Hepatocyte (in vitro differentiated cells): ENCODE measurements at regions not wholly inside any gene's neighbourhood (a gene's known extent, or its start where the extent isn't known, plus 50 kb on each side); places are given as distances from the start of the nearest gene placed in this dataset.
"Not testable (repeated sequence)": the region's sequence is repeated elsewhere in the genome, so short reads cannot be mapped to it uniquely, and the experiment has no call there.

Experiments used
- DNase-seq: peaks from one replicate; pipeline ENCODE4 v3.0.0-alpha.2; 2016; ENCODE audit warnings: low spot score
- H2AFZ ChIP-seq: fragments of 200-600 bp; sonication (generic); 2 replicates; pipeline ENCODE4 v1.6.0; 2016; ENCODE audit warnings: antibody characterized with exemption, mild to moderate bottlenecking
- H3K27ac ChIP-seq: fragments of 200-600 bp; sonication (generic); 2 replicates; pipeline ENCODE4 v1.5.1; 2016; ENCODE audit warnings: mild to moderate bottlenecking
- H3K27me3 ChIP-seq: fragments of 200-600 bp; sonication (generic); 2 replicates; pipeline ENCODE4 v1.6.1; 2016
- H3K36me3 ChIP-seq: fragments of 200-600 bp; sonication (generic); replicated peaks from 2 replicates; pipeline ENCODE4 v1.5.1; 2016; ENCODE audit warnings: low read depth; ENCODE audit not compliant: insufficient read depth
- H3K4me1 ChIP-seq: fragments of 200-600 bp; sonication (generic); 2 replicates; pipeline ENCODE4 v1.5.1; 2016; ENCODE audit warnings: mild to moderate bottlenecking, moderate library complexity; ENCODE audit not compliant: insufficient read depth
- H3K4me2 ChIP-seq: fragments of 200-600 bp; sonication (generic); 2 replicates; pipeline ENCODE4 v1.6.0; 2016
- H3K4me3 ChIP-seq: fragments of 200-600 bp; sonication (generic); 2 replicates; pipeline ENCODE4 v1.5.1; 2016; ENCODE audit warnings: mild to moderate bottlenecking
- H3K79me2 ChIP-seq: fragments of 200-600 bp; sonication (generic); 2 replicates; pipeline ENCODE4 v1.6.0; 2017; ENCODE audit warnings: mild to moderate bottlenecking
- H3K9me2 ChIP-seq: fragments of 200-600 bp; sonication (generic); replicated peaks from 2 replicates; pipeline ENCODE4 v1.6.0; 2017; ENCODE audit warnings: mild to moderate bottlenecking; ENCODE audit not compliant: insufficient read depth
- H3K9me3 ChIP-seq: fragments of 200-600 bp; sonication (generic); 2 replicates; pipeline ENCODE4 v1.5.1; 2016; ENCODE audit warnings: low read depth, mild to moderate bottlenecking
- H4K20me1 ChIP-seq: fragments of 200-600 bp; sonication (generic); 2 replicates; pipeline ENCODE4 v1.6.0; 2016; ENCODE audit warnings: mild to moderate bottlenecking; ENCODE audit not compliant: insufficient read depth, poor library complexity, severe bottlenecking
- EZH2 ChIP-seq: fragments of 200-600 bp; sonication (generic); IDR thresholded peaks from 2 replicates; pipeline ENCODE4 v1.6.1; 2016; ENCODE audit warnings: antibody characterized with exemption, mild to moderate bottlenecking, borderline replicate concordance
- EZH2phosphoT487 ChIP-seq: fragments of 200-600 bp; sonication (generic); IDR thresholded peaks from one replicate; pipeline ENCODE4 v1.6.1; 2018; ENCODE audit warnings: antibody characterized with exemption, mild to moderate bottlenecking, low read depth, moderate library complexity; ENCODE audit not compliant: unreplicated experiment, severe bottlenecking
- WGBS: methylation state at CpG from one replicate; pipeline ENCODE4 v1.1.6; 2016; ENCODE audit warnings: low lambda C conversion rate; ENCODE audit errors: missing lambda C conversion rate; 5-methylcytosine and 5-hydroxymethylcytosine counted together
- TF ChIP-seq, protein P1 (sequence below): fragments of 200-600 bp; sonication (generic); IDR thresholded peaks from 2 replicates; pipeline ENCODE4 v1.5.1; 2016; ENCODE audit warnings: antibody characterized with exemption, mild to moderate bottlenecking; ENCODE audit not compliant: poor library complexity

DNA sequence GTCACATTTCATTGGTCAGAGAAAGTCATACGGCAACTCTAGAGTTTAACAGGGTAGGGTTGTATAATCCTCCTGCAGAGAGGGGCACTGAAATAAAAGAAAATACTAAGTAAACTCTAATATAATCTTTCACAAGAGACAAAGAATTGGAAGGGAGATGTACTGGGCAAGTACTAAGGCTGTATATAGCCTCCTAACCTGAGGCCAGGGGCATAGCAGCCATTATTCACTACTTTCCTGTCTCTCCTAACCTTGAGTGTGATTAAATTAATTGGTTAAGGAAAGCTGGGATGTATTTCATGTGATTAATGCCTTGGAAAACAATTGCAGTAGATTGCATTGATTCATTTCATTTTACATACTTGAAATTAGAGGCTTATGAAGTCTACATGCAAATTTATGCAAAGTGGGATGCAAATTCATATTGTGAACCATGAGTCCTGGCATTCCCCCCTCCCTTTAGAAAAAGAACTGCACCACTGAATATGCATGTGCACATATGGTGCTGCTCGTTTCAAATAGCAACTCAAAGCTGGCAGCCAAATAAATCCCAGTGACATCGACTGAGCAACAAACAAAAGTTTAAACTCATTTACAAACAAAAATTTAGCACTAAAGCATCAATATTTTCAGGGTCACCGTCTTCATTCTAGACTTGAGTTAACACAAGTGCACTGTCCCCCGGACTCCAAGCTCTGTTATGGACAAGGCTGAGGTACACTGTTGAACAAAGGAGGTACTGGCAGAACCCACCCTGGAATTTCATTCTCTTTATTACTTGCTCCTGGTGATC is 70.0 kb downstream of the DMAC1 start:
- Histone ChIP-seq H3K27me3 (no peaks in the 10 kb centered on the region), H3K4me2 (no peak overlapping the region), H4K20me1 (no peaks in the 10 kb centered on the region), H3K79me2 (no peaks in the 10 kb centered on the region), H3K36me3 (no peaks in the 10 kb centered on the region), H3K9me3 (no peaks in the 10 kb centered on the region), H3K4me1 (peaks cover 12% of the 10 kb centered on the region), H3K9me2 (no peaks in the 10 kb centered on the region), H2AFZ (no peak overlapping the region), H3K4me3 (no peak overlapping the region), H3K27ac (no peak overlapping the region)
- no peak for TF ChIP-seq EZH2
- no peak for TF ChIP-seq EZH2phosphoT487
- TF ChIP-seq, protein P1, sequence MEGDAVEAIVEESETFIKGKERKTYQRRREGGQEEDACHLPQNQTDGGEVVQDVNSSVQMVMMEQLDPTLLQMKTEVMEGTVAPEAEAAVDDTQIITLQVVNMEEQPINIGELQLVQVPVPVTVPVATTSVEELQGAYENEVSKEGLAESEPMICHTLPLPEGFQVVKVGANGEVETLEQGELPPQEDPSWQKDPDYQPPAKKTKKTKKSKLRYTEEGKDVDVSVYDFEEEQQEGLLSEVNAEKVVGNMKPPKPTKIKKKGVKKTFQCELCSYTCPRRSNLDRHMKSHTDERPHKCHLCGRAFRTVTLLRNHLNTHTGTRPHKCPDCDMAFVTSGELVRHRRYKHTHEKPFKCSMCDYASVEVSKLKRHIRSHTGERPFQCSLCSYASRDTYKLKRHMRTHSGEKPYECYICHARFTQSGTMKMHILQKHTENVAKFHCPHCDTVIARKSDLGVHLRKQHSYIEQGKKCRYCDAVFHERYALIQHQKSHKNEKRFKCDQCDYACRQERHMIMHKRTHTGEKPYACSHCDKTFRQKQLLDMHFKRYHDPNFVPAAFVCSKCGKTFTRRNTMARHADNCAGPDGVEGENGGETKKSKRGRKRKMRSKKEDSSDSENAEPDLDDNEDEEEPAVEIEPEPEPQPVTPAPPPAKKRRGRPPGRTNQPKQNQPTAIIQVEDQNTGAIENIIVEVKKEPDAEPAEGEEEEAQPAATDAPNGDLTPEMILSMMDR: no peak
- WGBS: 86% methylated on average over 5 of the region's 5 CpGs
- no peak for DNase-seq

DNA sequence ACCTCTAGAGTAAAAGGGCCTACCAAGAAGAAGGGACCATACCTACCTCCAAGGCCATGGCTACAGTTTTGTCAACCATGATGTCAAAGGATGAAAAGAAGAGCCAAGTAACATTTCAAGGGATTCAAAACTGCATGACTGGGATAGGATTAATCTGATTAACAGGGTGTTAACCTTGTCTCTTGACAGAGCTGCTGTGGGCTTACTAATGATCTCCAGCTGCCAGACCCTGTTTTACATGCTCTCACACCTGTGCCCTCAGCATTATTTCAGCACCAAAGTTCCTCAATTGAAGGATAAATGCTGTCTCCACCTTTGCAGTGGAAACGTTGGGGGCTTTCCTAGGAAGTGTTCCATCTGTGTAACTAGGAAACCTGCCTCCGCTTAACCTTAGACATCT is 78.3 kb downstream of the DMAC1 start:
- Histone ChIP-seq H3K4me3 (no peak overlapping the region), H3K4me1 (peaks cover 4% of the 10 kb centered on the region), H3K27ac (no peak overlapping the region), H3K9me2 (no peaks in the 10 kb centered on the region), H3K4me2 (no peak overlapping the region), H3K36me3 (no peaks in the 10 kb centered on the region), H3K9me3 (no peaks in the 10 kb centered on the region), H3K27me3 (no peaks in the 10 kb centered on the region), H4K20me1 (no peaks in the 10 kb centered on the region), H2AFZ (no peak overlapping the region), H3K79me2 (no peaks in the 10 kb centered on the region)
- TF ChIP-seq EZH2phosphoT487 (no peak), EZH2 (no peak)
- TF ChIP-seq, protein P1: no peak
- 76% methylated on average over 2 of the region's 2 CpGs for WGBS
- no peak for DNase-seq

DNA sequence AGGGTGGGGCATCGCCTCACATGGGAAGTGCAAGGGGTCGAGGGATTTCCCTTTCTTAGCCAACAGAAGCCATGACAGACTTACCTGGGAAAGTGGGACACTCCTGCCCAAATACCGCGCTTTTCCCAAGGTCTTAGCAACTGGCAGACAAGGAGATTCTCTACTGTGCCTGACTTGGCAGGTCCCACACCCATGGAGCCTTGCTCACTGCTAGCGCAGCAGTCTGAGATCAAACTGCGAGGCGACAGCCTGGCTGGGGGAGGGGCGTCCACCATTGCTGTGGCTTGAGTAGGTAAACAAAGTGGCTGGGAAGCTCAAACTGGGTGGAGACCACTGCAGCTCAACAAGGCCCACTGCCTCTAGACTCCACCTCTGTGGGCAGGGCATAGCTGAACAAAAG is 86.5 kb downstream of the DMAC1 start:
- H3K36me3 ChIP-seq, H2AFZ ChIP-seq, H3K4me1 ChIP-seq, H3K4me2 ChIP-seq, H4K20me1 ChIP-seq, H3K27ac ChIP-seq, H3K79me2 ChIP-seq, H3K9me3 ChIP-seq, H3K4me3 ChIP-seq, H3K9me2 ChIP-seq, H3K27me3 ChIP-seq, DNase-seq: not testable (repeated sequence)
- WGBS: 83% methylated on average over 8 of the region's 8 CpGs

DNA sequence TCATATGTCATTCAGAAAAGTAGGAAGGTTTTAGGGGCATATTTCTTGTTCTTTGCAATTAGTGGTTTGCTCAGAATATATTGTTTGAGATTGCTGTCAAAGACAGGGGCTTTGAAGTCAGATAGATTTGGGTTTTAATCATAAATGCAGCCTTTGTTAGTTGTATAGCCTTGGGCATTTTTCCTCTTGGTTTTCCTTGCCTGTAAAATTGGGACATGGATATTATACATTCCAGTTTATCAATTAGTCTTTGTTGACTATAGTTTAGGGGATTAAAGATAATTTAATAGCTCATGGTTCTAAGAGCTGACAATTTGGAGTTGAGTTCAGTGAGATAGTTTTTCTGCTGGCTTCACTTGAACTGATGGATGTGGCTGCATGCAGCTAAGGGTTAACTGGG is 88.9 kb downstream of the DMAC1 start:
- TF ChIP-seq EZH2phosphoT487 (no peak), EZH2 (no peak)
- TF ChIP-seq, protein P1: no peak

More for the DNA sequence above, 88.9 kb downstream of the DMAC1 start:
- Histone ChIP-seq H3K9me3 (no peaks in the 10 kb centered on the region), H3K9me2 (no peaks in the 10 kb centered on the region), H3K27ac (no peak overlapping the region), H2AFZ (no peak overlapping the region), H3K4me1 (no peaks in the 10 kb centered on the region), H3K4me2 (no peak overlapping the region), H3K36me3 (no peaks in the 10 kb centered on the region), H4K20me1 (no peaks in the 10 kb centered on the region), H3K27me3 (no peaks in the 10 kb centered on the region), H3K79me2 (no peaks in the 10 kb centered on the region), H3K4me3 (no peak overlapping the region)
- DNase-seq: no peak
